ENCODE measurements at regions not wholly inside any gene's neighbourhood (a gene's known extent, or its start where the extent isn't known, plus 50 kb on each side); places are given as distances from the start of the nearest gene placed in this dataset.

DNA sequence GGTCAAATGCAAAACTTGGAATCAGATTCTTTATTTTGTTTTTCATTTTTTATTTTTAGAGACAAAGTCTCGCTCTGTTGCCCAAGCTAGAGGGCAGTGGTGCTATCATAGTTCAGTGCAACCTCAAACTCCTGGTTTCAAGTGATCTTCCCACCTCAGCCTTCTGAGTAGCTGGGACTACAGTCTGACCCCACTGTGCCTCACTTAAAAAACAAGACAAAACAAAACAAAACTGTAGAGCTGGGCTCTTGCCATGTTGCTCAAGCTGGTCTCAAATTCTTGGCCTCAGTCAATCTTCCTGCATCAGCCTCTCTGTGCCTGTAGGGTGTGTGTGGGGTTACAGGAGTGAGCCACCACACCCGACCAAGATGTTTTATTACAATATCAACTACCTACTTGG is 396.0 kb upstream of the USP24 start:
- Histone ChIP-seq H2AFZ (ENCODE audit: low read depth, low read length) (no peak overlapping the region), H3K9ac (ENCODE audit: low read length) (no peak overlapping the region)

DNA sequence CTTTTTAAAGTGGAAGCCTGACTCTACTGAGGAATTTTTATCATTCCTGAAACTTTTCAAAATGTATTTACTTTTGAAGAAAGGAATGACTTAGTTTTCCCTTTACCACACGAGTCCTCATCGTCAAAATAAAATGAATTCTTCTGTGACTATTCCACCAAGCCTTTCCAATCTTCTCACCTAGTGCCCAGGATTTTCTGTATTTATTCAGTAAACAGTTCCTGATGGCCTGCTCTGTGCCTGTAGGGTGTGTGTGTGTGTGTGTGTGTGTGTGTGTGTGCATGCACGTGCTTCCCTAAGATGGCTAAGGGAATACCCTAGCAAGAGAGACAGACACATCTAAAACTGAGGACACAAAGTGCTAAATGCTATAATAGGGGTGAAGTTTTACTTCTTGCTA is 395.0 kb upstream of the USP24 start:
- no peak overlapping the region for H2AFZ ChIP-seq (ENCODE audit: low read depth, low read length)
- no peak for TF ChIP-seq EZH2phosphoT487 (IDR thresholded peaks at IDR 0.05; ENCODE audit: low read depth)
- TF ChIP-seq, protein P1, sequence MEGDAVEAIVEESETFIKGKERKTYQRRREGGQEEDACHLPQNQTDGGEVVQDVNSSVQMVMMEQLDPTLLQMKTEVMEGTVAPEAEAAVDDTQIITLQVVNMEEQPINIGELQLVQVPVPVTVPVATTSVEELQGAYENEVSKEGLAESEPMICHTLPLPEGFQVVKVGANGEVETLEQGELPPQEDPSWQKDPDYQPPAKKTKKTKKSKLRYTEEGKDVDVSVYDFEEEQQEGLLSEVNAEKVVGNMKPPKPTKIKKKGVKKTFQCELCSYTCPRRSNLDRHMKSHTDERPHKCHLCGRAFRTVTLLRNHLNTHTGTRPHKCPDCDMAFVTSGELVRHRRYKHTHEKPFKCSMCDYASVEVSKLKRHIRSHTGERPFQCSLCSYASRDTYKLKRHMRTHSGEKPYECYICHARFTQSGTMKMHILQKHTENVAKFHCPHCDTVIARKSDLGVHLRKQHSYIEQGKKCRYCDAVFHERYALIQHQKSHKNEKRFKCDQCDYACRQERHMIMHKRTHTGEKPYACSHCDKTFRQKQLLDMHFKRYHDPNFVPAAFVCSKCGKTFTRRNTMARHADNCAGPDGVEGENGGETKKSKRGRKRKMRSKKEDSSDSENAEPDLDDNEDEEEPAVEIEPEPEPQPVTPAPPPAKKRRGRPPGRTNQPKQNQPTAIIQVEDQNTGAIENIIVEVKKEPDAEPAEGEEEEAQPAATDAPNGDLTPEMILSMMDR (IDR thresholded peaks at IDR 0.05; ENCODE audit: low read depth, low read length) = no peak
- no peak overlapping the region for H3K4me3 ChIP-seq (ENCODE audit: low read length)
- no peaks in the 10 kb centered on the region for H3K36me3 ChIP-seq (replicated peaks; ENCODE audit: low read depth, low read length)
- no peak overlapping the region for H3K9ac ChIP-seq (ENCODE audit: low read length)
- no peak overlapping the region for H3K4me2 ChIP-seq (ENCODE audit: low read length)
- H3K9me3 ChIP-seq (ENCODE audit: insufficient read depth, low read length) = no peaks in the 10 kb centered on the region
- H3K27ac ChIP-seq (ENCODE audit: low read length) = no peak overlapping the region
- no peaks in the 10 kb centered on the region for H3K4me1 ChIP-seq (ENCODE audit: low read length)
- H3K27me3 ChIP-seq (ENCODE audit: low read depth, low read length) = no peaks in the 10 kb centered on the region
- H4K20me1 ChIP-seq (ENCODE audit: insufficient read depth, low read length) = no peaks in the 10 kb centered on the region
- H3K79me2 ChIP-seq (ENCODE audit: low read length) = no peaks in the 10 kb centered on the region

More for the DNA sequence above, 396.0 kb upstream of the USP24 start:
- H4K20me1 ChIP-seq (ENCODE audit: insufficient read depth, low read length) = no peaks in the 10 kb centered on the region
- H3K36me3 ChIP-seq (replicated peaks; ENCODE audit: low read depth, low read length) = no peaks in the 10 kb centered on the region
- no peaks in the 10 kb centered on the region; the same call in 1 of the 2 replicates for H3K4me1 ChIP-seq (ENCODE audit: low read length)
- no peak overlapping the region for H3K27ac ChIP-seq (ENCODE audit: low read length)
- no peaks in the 10 kb centered on the region for H3K9me3 ChIP-seq (ENCODE audit: insufficient read depth, low read length)
- H3K79me2 ChIP-seq (ENCODE audit: low read length) = no peaks in the 10 kb centered on the region
- H3K27me3 ChIP-seq (ENCODE audit: low read depth, low read length) = no peaks in the 10 kb centered on the region
- TF ChIP-seq EZH2phosphoT487 (IDR thresholded peaks at IDR 0.05; ENCODE audit: low read depth) = no peak
- TF ChIP-seq, protein P1 (IDR thresholded peaks at IDR 0.05; ENCODE audit: low read depth, low read length) = no peak
- no peak overlapping the region for H3K4me3 ChIP-seq (ENCODE audit: low read length)
- no peak overlapping the region for H3K4me2 ChIP-seq (ENCODE audit: low read length)

DNA sequence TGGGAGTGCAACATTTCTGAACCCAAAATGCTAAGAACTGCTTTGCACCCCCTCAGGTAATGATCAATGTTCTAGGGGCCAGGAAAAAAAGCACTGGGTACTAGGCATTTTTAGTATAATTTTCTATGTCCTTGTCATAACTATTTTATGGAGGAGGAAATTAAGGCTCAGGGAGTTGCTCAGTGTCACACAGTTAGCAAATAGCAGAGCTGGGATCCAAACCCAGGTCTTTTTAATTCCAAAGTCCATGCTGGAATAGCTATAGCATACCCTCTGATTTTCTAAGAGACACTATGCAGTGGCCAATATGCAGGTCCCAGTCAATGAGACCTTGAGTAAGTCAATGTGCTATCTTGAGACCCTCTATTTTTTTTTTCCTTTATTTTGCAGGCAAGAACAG is 394.5 kb upstream of the USP24 start:
- Histone ChIP-seq H3K9ac (ENCODE audit: low read length) (no peak overlapping the region), H3K4me1 (ENCODE audit: low read length) (no peaks in the 10 kb centered on the region), H3K27me3 (ENCODE audit: low read depth, low read length) (no peaks in the 10 kb centered on the region), H4K20me1 (ENCODE audit: insufficient read depth, low read length) (no peaks in the 10 kb centered on the region), H3K79me2 (ENCODE audit: low read length) (no peaks in the 10 kb centered on the region), H3K4me2 (ENCODE audit: low read length) (no peak overlapping the region), H3K36me3 (replicated peaks; ENCODE audit: low read depth, low read length) (no peaks in the 10 kb centered on the region), H2AFZ (ENCODE audit: low read depth, low read length) (no peak overlapping the region), H3K9me3 (ENCODE audit: insufficient read depth, low read length) (no peaks in the 10 kb centered on the region), H3K27ac (ENCODE audit: low read length) (no peak overlapping the region), H3K4me3 (ENCODE audit: low read length) (no peak overlapping the region)
- TF ChIP-seq EZH2phosphoT487 (IDR thresholded peaks at IDR 0.05; ENCODE audit: low read depth) = no peak
- TF ChIP-seq, protein P1 (IDR thresholded peaks at IDR 0.05; ENCODE audit: low read depth, low read length) = no peak

DNA sequence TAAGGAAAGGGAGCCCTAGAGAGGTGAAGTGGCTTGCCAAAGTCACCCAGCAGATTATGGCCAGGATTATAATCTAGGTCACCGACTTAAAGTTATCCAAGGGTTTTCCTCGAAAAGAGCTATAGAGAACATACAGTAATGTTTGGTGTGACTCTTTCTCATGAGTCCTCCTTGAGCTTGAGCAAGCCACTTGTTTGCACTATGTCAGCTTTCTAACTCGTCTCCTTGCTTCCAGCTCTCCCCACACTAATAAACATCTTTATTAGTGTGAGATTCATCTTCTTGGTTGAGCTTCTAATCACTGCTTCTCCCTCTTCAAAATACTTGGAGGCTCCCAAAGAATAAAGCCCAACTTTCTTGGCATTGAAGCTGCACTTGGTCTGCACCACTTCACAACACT is 390.0 kb upstream of the USP24 start:
- no peak for TF ChIP-seq EZH2phosphoT487 (IDR thresholded peaks at IDR 0.05; ENCODE audit: low read depth)
- TF ChIP-seq, protein P1 (IDR thresholded peaks at IDR 0.05; ENCODE audit: low read depth, low read length) = no peak
- H3K9me3 ChIP-seq (ENCODE audit: insufficient read depth, low read length) = no peaks in the 10 kb centered on the region
- no peak overlapping the region for H2AFZ ChIP-seq (ENCODE audit: low read depth, low read length)
- H3K4me2 ChIP-seq (ENCODE audit: low read length) = no peak overlapping the region
- H3K36me3 ChIP-seq (replicated peaks; ENCODE audit: low read depth, low read length) = no peaks in the 10 kb centered on the region
- H3K27ac ChIP-seq (ENCODE audit: low read length) = no peak overlapping the region
- no peaks in the 10 kb centered on the region for H3K4me1 ChIP-seq (ENCODE audit: low read length)
- H3K9ac ChIP-seq (ENCODE audit: low read length) = no peak overlapping the region
- no peaks in the 10 kb centered on the region for H4K20me1 ChIP-seq (ENCODE audit: insufficient read depth, low read length)
- no peak overlapping the region for H3K4me3 ChIP-seq (ENCODE audit: low read length)
- no peaks in the 10 kb centered on the region for H3K27me3 ChIP-seq (ENCODE audit: low read depth, low read length)
- H3K79me2 ChIP-seq (ENCODE audit: low read length) = no peaks in the 10 kb centered on the region

Data from OCI-LY3 (cell line).